H9 (cell line): ENCODE measurements at regions not wholly inside any gene's neighbourhood (a gene's known extent, or its start where the extent isn't known, plus 50 kb on each side); places are given as distances from the start of the nearest gene placed in this dataset.

ENCODE experiments used
- DNase-seq: peaks from one replicate; pipeline ENCODE4 v3.0.0-alpha.2; 2017
- H2AFZ ChIP-seq: one replicate; pipeline ENCODE4 v1.6.1; 2013; ENCODE audit warnings: mild to moderate bottlenecking, low read length, control low read depth, moderate library complexity
- H2AK5ac ChIP-seq: 2 replicates; pipeline ENCODE4 v1.6.1; 2013; ENCODE audit warnings: low read length, control low read depth, mixed read lengths; ENCODE audit not compliant: insufficient read length
- H2BK120ac ChIP-seq: one replicate; pipeline ENCODE4 v1.6.1; 2013; ENCODE audit warnings: low read depth, mild to moderate bottlenecking, low read length, control low read depth, inconsistent platforms; ENCODE audit not compliant: poor library complexity, severe bottlenecking
- H2BK12ac ChIP-seq: 2 replicates; pipeline ENCODE4 v1.6.1; 2013; ENCODE audit warnings: low read length, control low read depth, mixed read lengths, low read depth; ENCODE audit not compliant: insufficient read length
- H2BK15ac ChIP-seq: 2 replicates; pipeline ENCODE4 v1.6.1; 2013; ENCODE audit warnings: low read depth, low read length, control low read depth
- H2BK20ac ChIP-seq: one replicate; pipeline ENCODE4 v1.6.1; 2013; ENCODE audit warnings: low read depth, mild to moderate bottlenecking, low read length, control low read depth, inconsistent platforms; ENCODE audit not compliant: poor library complexity, severe bottlenecking
- H2BK5ac ChIP-seq: 2 replicates; pipeline ENCODE4 v1.6.1; 2013; ENCODE audit warnings: low read length, control low read depth, mixed read lengths; ENCODE audit not compliant: insufficient read length
- H3K14ac ChIP-seq: 2 replicates; pipeline ENCODE4 v1.6.1; 2013; ENCODE audit warnings: low read length, control low read depth; ENCODE audit not compliant: insufficient read depth
- H3K18ac ChIP-seq: 2 replicates; pipeline ENCODE4 v1.6.1; 2013; ENCODE audit warnings: low read depth, mild to moderate bottlenecking, mixed read lengths, low read length, control low read depth; ENCODE audit not compliant: insufficient read length
- H3K23ac ChIP-seq: 2 replicates; pipeline ENCODE4 v1.6.1; 2013; ENCODE audit warnings: low read length, control low read depth, mixed read lengths, low read depth; ENCODE audit not compliant: insufficient read length
- H3K23me2 ChIP-seq: 2 replicates; pipeline ENCODE4 v1.6.1; 2013; ENCODE audit warnings: low read depth, mild to moderate bottlenecking, mixed read lengths, low read length, control low read depth; ENCODE audit not compliant: insufficient read length, poor library complexity, severe bottlenecking
- H3K27ac ChIP-seq: 2 replicates; pipeline ENCODE4 v1.5.1; 2013; ENCODE audit warnings: low read length, control low read depth, mixed read lengths, low read depth; ENCODE audit not compliant: insufficient read length
- H3K27me3 ChIP-seq: 2 replicates; pipeline ENCODE4 v1.6.1; 2013; ENCODE audit warnings: low read length, control low read depth, inconsistent platforms; ENCODE audit not compliant: insufficient read depth
- H3K4ac ChIP-seq: 2 replicates; pipeline ENCODE4 v1.6.1; 2013; ENCODE audit warnings: low read depth, mild to moderate bottlenecking, control low read depth, inconsistent platforms, low read length, moderate library complexity
- H3K4me1 ChIP-seq: 2 replicates; pipeline ENCODE4 v1.6.1; 2013; ENCODE audit warnings: low read length, control low read depth, inconsistent platforms; ENCODE audit not compliant: insufficient read depth
- H3K4me2 ChIP-seq: 2 replicates; pipeline ENCODE4 v1.6.1; 2013; ENCODE audit warnings: low read length, control low read depth, mixed read lengths; ENCODE audit not compliant: insufficient read length, insufficient read depth
- H3K56ac ChIP-seq: 2 replicates; pipeline ENCODE4 v1.6.1; 2013; ENCODE audit warnings: low read depth, mild to moderate bottlenecking, mixed read lengths, low read length, control low read depth; ENCODE audit not compliant: insufficient read length
- H3K79me1 ChIP-seq: 2 replicates; pipeline ENCODE4 v1.6.1; 2013; ENCODE audit warnings: low read depth, mild to moderate bottlenecking, moderate library complexity, low read length, control low read depth, inconsistent platforms; ENCODE audit not compliant: insufficient read depth, poor library complexity, severe bottlenecking
- H3K79me2 ChIP-seq: 2 replicates; pipeline ENCODE4 v1.6.1; 2013; ENCODE audit warnings: low read length, control low read depth, inconsistent platforms; ENCODE audit not compliant: insufficient read depth
- H3K9ac ChIP-seq: 2 replicates; pipeline ENCODE4 v1.6.1; 2013; ENCODE audit warnings: low read length, control low read depth, mixed read lengths; ENCODE audit not compliant: insufficient read length; ENCODE audit errors: extremely low read depth
- H3K9me3 ChIP-seq: one replicate; pipeline ENCODE4 v1.6.1; 2013; ENCODE audit warnings: low read depth, low read length, inconsistent platforms; ENCODE audit not compliant: control insufficient read depth
- H3T11ph ChIP-seq: one replicate; pipeline ENCODE4 v1.6.1; 2013; ENCODE audit warnings: mild to moderate bottlenecking, low read length, control low read depth, inconsistent platforms
- H4K20me1 ChIP-seq: one replicate; pipeline ENCODE4 v1.6.1; 2013; ENCODE audit not compliant: control insufficient read depth, insufficient read length, insufficient read depth
- H4K5ac ChIP-seq: 2 replicates; pipeline ENCODE4 v1.6.1; 2013; ENCODE audit warnings: low read depth, mild to moderate bottlenecking, mixed read lengths, low read length, control low read depth; ENCODE audit not compliant: insufficient read length
- H4K8ac ChIP-seq: replicated peaks from 2 replicates; pipeline ENCODE4 v1.6.1; 2013; ENCODE audit warnings: low read length, control low read depth, mixed read lengths, low read depth; ENCODE audit not compliant: insufficient read length
- H4K91ac ChIP-seq: 2 replicates; pipeline ENCODE4 v1.6.1; 2013; ENCODE audit warnings: low read depth, mild to moderate bottlenecking, moderate library complexity, mixed read lengths, low read length, control low read depth; ENCODE audit not compliant: insufficient read length
- H3K27ac Mint-ChIP-seq, 3 experiments: 2 replicates in 2 of 3; 3 replicates in 1 of 3; pipeline ENCODE4 v1.8.0; 2020 to 2021; ENCODE audit warnings: mixed read lengths in 3 of 3, mild to moderate bottlenecking in 1 of 3, moderate library complexity in 1 of 3
- H3K27me3 Mint-ChIP-seq: 2 replicates; pipeline ENCODE4 v1.8.0; 2021; ENCODE audit warnings: low read depth, mild to moderate bottlenecking, moderate library complexity, mixed read lengths
- H3K36me3 Mint-ChIP-seq, 3 experiments: 2 replicates in 2 of 3; 3 replicates in 1 of 3; pipeline ENCODE4 v1.8.0; 2020 to 2021; ENCODE audit warnings: low read depth in 3 of 3, mixed read lengths in 3 of 3; ENCODE audit not compliant: insufficient read depth in 1 of 3
- H3K4me1 Mint-ChIP-seq, 2 experiments: 2 replicates each; pipeline ENCODE4 v1.8.0; 2020; ENCODE audit warnings: mixed read lengths in 2 of 2
- H3K4me3 Mint-ChIP-seq, 2 experiments: 2 replicates in 1 of 2; 3 replicates in 1 of 2; pipeline ENCODE4 v1.8.0; 2020 to 2021; ENCODE audit warnings: mild to moderate bottlenecking in 2 of 2, mixed read lengths in 2 of 2, moderate library complexity in 1 of 2
- H3K9me3 Mint-ChIP-seq, 2 experiments: 2 replicates in 1 of 2; 3 replicates in 1 of 2; pipeline ENCODE4 v1.8.0; 2020; ENCODE audit warnings: mild to moderate bottlenecking in 2 of 2, mixed read lengths in 2 of 2, moderate library complexity in 1 of 2
- WGBS: extraction: QIAGEN DNeasy Blood & Tissue Kit; methylation state at CpG from one replicate; pipeline ENCODE4 v1.1.7; 2013; ENCODE audit warnings: missing lambda C conversion rate, low lambda C conversion rate, mixed read lengths; ENCODE audit not compliant: insufficient read length; ENCODE audit errors: extremely low coverage; 5-methylcytosine and 5-hydroxymethylcytosine counted together
- TF ChIP-seq, protein P1 (sequence below): fragments of 200-600 bp; sonication (generic); conservative IDR thresholded peaks from 3 replicates; pipeline ENCODE4 v1.8.0; 2021; ENCODE audit warnings: antibody characterized with exemption, mild to moderate bottlenecking

DNA sequence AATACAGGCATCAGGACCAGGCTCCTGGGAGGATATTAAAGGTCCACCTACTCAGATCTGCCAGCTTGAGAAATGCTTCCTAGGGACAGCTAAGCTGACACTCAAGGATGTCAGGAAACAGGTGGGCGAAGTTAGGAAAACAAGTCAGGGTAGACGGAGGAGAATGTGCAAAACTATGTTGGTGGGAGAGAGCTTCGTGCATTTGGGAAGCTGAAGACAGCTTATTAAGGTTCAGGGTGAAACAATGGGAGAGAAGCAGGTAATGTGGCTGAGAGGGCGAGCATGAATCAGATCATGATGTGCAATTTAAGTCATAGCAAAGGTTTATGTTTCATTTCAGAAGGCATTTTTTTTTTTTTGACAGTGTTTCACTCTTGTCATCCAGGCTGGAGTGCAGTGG lies 297.2 kb upstream of the ATP10A start:
- no peak overlapping the region for H3K4ac ChIP-seq
- H3K27me3 ChIP-seq = no peaks in the 10 kb centered on the region
- no peaks in the 10 kb centered on the region for H3K4me1 ChIP-seq
- no peak overlapping the region for H3K56ac ChIP-seq
- Mint-ChIP-seq H3K9me3 (no peaks in the 10 kb centered on the region), H3K27me3 (no peaks in the 10 kb centered on the region), H3K36me3 (no peaks in the 10 kb centered on the region; a peak in 1 of 7 replicates), H3K4me1 (no peaks in the 10 kb centered on the region), H3K4me3 (no peak overlapping the region), H3K27ac (no peak overlapping the region)
- H3K18ac ChIP-seq = no peak overlapping the region
- H4K91ac ChIP-seq = no peak overlapping the region
- no peak overlapping the region for H2BK12ac ChIP-seq
- H3T11ph ChIP-seq = no peak overlapping the region
- H3K9me3 ChIP-seq = no peaks in the 10 kb centered on the region
- no peak overlapping the region for H4K5ac ChIP-seq
- no peak overlapping the region for H3K27ac ChIP-seq
- H3K4me2 ChIP-seq = no peak overlapping the region
- no peaks in the 10 kb centered on the region for H4K20me1 ChIP-seq
- no peak overlapping the region for H2BK20ac ChIP-seq
- TF ChIP-seq, protein P1, sequence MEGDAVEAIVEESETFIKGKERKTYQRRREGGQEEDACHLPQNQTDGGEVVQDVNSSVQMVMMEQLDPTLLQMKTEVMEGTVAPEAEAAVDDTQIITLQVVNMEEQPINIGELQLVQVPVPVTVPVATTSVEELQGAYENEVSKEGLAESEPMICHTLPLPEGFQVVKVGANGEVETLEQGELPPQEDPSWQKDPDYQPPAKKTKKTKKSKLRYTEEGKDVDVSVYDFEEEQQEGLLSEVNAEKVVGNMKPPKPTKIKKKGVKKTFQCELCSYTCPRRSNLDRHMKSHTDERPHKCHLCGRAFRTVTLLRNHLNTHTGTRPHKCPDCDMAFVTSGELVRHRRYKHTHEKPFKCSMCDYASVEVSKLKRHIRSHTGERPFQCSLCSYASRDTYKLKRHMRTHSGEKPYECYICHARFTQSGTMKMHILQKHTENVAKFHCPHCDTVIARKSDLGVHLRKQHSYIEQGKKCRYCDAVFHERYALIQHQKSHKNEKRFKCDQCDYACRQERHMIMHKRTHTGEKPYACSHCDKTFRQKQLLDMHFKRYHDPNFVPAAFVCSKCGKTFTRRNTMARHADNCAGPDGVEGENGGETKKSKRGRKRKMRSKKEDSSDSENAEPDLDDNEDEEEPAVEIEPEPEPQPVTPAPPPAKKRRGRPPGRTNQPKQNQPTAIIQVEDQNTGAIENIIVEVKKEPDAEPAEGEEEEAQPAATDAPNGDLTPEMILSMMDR = no peak
- H2AFZ ChIP-seq = no peak overlapping the region
- WGBS = no CpG with 5 or more reads among the region's 4 CpGs
- H3K79me1 ChIP-seq = no peaks in the 10 kb centered on the region
- H3K14ac ChIP-seq = no peak overlapping the region
- H3K23ac ChIP-seq = no peak overlapping the region
- no peak overlapping the region for H2BK15ac ChIP-seq
- no peak overlapping the region for H2AK5ac ChIP-seq
- no peak for DNase-seq
- no peaks in the 10 kb centered on the region for H3K23me2 ChIP-seq
- H2BK120ac ChIP-seq = no peak overlapping the region
- no peak overlapping the region for H2BK5ac ChIP-seq
- H4K8ac ChIP-seq = no peak overlapping the region
- no peaks in the 10 kb centered on the region for H3K79me2 ChIP-seq
- no peak overlapping the region for H3K9ac ChIP-seq
